A549 (cell line): ENCODE measurements at regions not wholly inside any gene's neighbourhood (a gene's known extent, or its start where the extent isn't known, plus 50 kb on each side); places are given as distances from the start of the nearest gene placed in this dataset.

Experiments
- ATAC-seq, 2 experiments: fragments of 200-7000 bp in 1 of 2; fragments of >200 bp in 1 of 2; cut with Nextera tagmentation in 1 of 2; cut with Tn5 transposase in 1 of 2; 3 replicates each; pipeline versions ENCODE4 v1.8.0 to v1.9.1; 2018 to 2020; ENCODE audit warnings: mild to moderate bottlenecking in 1 of 2, moderate library complexity in 1 of 2
- CTCF ChIA-PET: fragments of 300-600 bp; sonication (Branson Sonifier 250); formaldehyde crosslinking; extraction: SDS; loops from one replicate; lab custom pipeline; 2021; ENCODE audit warnings: antibody characterized with exemption, inconsistent platforms; lab: Yijun Ruan, JAX
- POLR2A ChIA-PET: fragments of 350-600 bp; formaldehyde crosslinking; extraction: SDS; loops from one replicate; lab custom pipeline; 2021; ENCODE audit warnings: antibody characterized with exemption, inconsistent platforms; lab: Yijun Ruan, JAX
- DNase-seq, 2 experiments: peaks; one replicate each; pipeline versions ENCODE4 v3.0.0 to v3.0.0-alpha.2; 2011 to 2016; ENCODE audit warnings: low read depth in 1 of 2, low spot score in 1 of 2
- FAIRE-seq: peaks from 2 replicates; lab custom pipeline; 2011; peaks lifted over from hg19 to GRCh38; lab: Jason Lieb, UNC
- H3K27ac ChIP-seq, 2 experiments: fragments of >200 bp; sonication (Bioruptor Twin); formaldehyde crosslinking; 3 replicates each; pipeline ENCODE4 v1.5.1; 2016 to 2017
- H3K4me1 ChIP-seq: fragments of >200 bp; sonication (Bioruptor Twin); formaldehyde crosslinking; 3 replicates; pipeline ENCODE4 v1.6.1; 2016
- H3K4me2 ChIP-seq: fragments of >200 bp; sonication (Bioruptor Twin); formaldehyde crosslinking; 3 replicates; pipeline ENCODE4 v1.6.1; 2016
- H3K4me3 ChIP-seq: fragments of >200 bp; sonication (Bioruptor Twin); formaldehyde crosslinking; 3 replicates; pipeline ENCODE4 v1.5.1; 2016
- H3K9me3 ChIP-seq: fragments of >200 bp; sonication (Bioruptor Twin); formaldehyde crosslinking; 3 replicates; pipeline ENCODE4 v1.6.1; 2016
- BHLHE40 ChIP-seq: IDR thresholded peaks from 2 replicates; pipeline ENCODE4 v1.6.1; 2012; ENCODE audit warnings: low read depth, low read length, inconsistent platforms
- CBX8 ChIP-seq: fragments of 200-600 bp; sonication (generic); IDR thresholded peaks from 2 replicates; pipeline ENCODE4 v1.6.1; 2016
- EHMT2 ChIP-seq: fragments of 200-600 bp; sonication (generic); IDR thresholded peaks from 2 replicates; pipeline ENCODE4 v1.6.1; 2016; ENCODE audit warnings: antibody characterized with exemption, low read depth, mild to moderate bottlenecking, moderate library complexity
- EP300 ChIP-seq, 2 experiments: fragments of >200 bp; sonication (Bioruptor Twin); formaldehyde crosslinking; IDR thresholded peaks; 2 replicates in 1 of 2; 3 replicates in 1 of 2; pipeline ENCODE4 v1.6.1; 2016 to 2017
- FOXS1 ChIP-seq: fragments of 250-450 bp; sonication (Bioruptor Pico); IDR thresholded peaks from 2 replicates; pipeline ENCODE4 v1.5.0; 2020; ENCODE audit warnings: mild to moderate bottlenecking, moderate library complexity
- HDAC2 ChIP-seq: fragments of 200-600 bp; sonication (generic); IDR thresholded peaks from 2 replicates; pipeline ENCODE4 v1.6.1; 2016
- HOXA7 ChIP-seq: fragments of 250-450 bp; sonication (Bioruptor Pico); IDR thresholded peaks from 2 replicates; pipeline ENCODE4 v1.5.0; 2020; ENCODE audit warnings: mild to moderate bottlenecking, moderate library complexity
- HOXB5 ChIP-seq: fragments of 250-450 bp; sonication (Bioruptor Pico); IDR thresholded peaks from 2 replicates; pipeline ENCODE4 v1.5.0; 2020; ENCODE audit warnings: mild to moderate bottlenecking, moderate library complexity
- JUNB ChIP-seq: fragments of >200 bp; sonication (Bioruptor Twin); formaldehyde crosslinking; IDR thresholded peaks from 2 replicates; pipeline ENCODE4 v1.6.1; 2016
- KDM5A ChIP-seq: fragments of 200-600 bp; sonication (generic); IDR thresholded peaks from 2 replicates; pipeline ENCODE4 v1.6.1; 2016; ENCODE audit warnings: antibody characterized with exemption, mild to moderate bottlenecking
- MAZ ChIP-seq: fragments of 150-350 bp; IDR thresholded peaks from 2 replicates; pipeline ENCODE4 v1.6.1; 2014; ENCODE audit warnings: antibody characterized with exemption, low read depth, low read length, borderline replicate concordance
- MYC ChIP-seq: IDR thresholded peaks from 2 replicates; pipeline ENCODE4 v1.6.1; 2012; ENCODE audit warnings: mild to moderate bottlenecking, inconsistent platforms, low read length, improper control_type of control experiment, borderline replicate concordance
- NFE2L2 ChIP-seq: fragments of 150-350 bp; conservative IDR thresholded peaks from 2 replicates; pipeline ENCODE4 v1.6.1; 2014; ENCODE audit warnings: low read length
- NR3C1 ChIP-seq: fragments of >200 bp; sonication (Bioruptor Twin); formaldehyde crosslinking; IDR thresholded peaks from 3 replicates; pipeline ENCODE4 v1.6.1; 2017
- POLR2A ChIP-seq: IDR thresholded peaks from 2 replicates; pipeline ENCODE4 v1.6.1; 2012; ENCODE audit warnings: mild to moderate bottlenecking, low read length
- RAD21 ChIP-seq, 2 experiments: fragments of >200 bp in 1 of 2; sonication (Bioruptor Twin) in 1 of 2; formaldehyde crosslinking in 1 of 2; IDR thresholded peaks in 1 of 2; conservative IDR thresholded peaks in 1 of 2; 2 replicates in 1 of 2; 3 replicates in 1 of 2; pipeline ENCODE4 v1.6.1; 2012 to 2018; ENCODE audit warnings: inconsistent platforms in 1 of 2
- RFX5 ChIP-seq: fragments of 450-650 bp; IDR thresholded peaks from 2 replicates; pipeline ENCODE4 v1.7.1; 2014; ENCODE audit warnings: antibody characterized with exemption, mild to moderate bottlenecking, moderate library complexity
- SMC3 ChIP-seq: fragments of >200 bp; sonication (Bioruptor Twin); formaldehyde crosslinking; IDR thresholded peaks from 3 replicates; pipeline ENCODE4 v1.6.1; 2018; ENCODE audit warnings: inconsistent platforms
- SREBF2 ChIP-seq: fragments of 450-650 bp; IDR thresholded peaks from 2 replicates; pipeline ENCODE4 v1.6.1; 2014; ENCODE audit warnings: mild to moderate bottlenecking, moderate library complexity
- TFCP2L1 ChIP-seq: fragments of 250-450 bp; sonication (Bioruptor Pico); IDR thresholded peaks from 2 replicates; pipeline ENCODE4 v1.5.0; 2021; ENCODE audit warnings: mild to moderate bottlenecking
- ZC3H11A ChIP-seq: fragments of 450-650 bp; IDR thresholded peaks from 2 replicates; pipeline ENCODE4 v1.6.1; 2014; ENCODE audit warnings: antibody characterized with exemption, mild to moderate bottlenecking
- ZFP36 ChIP-seq: fragments of 450-650 bp; IDR thresholded peaks from 2 replicates; pipeline ENCODE4 v1.6.1; 2014; ENCODE audit warnings: borderline replicate concordance; ENCODE audit not compliant: partially characterized antibody
- ZNF302 ChIP-seq: fragments of 250-450 bp; sonication (Bioruptor Pico); IDR thresholded peaks from 2 replicates; pipeline ENCODE4 v1.9.0; 2021; ENCODE audit warnings: inconsistent platforms, mild to moderate bottlenecking, moderate library complexity
- WGBS: methylation state at CpG from one replicate; pipeline ENCODE4 v1.1.6; 2017; ENCODE audit errors: missing lambda C conversion rate; 5-methylcytosine and 5-hydroxymethylcytosine counted together
- TF ChIP-seq, protein P1 (sequence below): fragments of 450-650 bp; IDR thresholded peaks from 2 replicates; pipeline ENCODE4 v1.6.1; 2014; ENCODE audit warnings: antibody characterized with exemption
- TF ChIP-seq, protein P2 (sequence below): fragments of >200 bp; sonication (Bioruptor Twin); formaldehyde crosslinking; IDR thresholded peaks from 2 replicates; pipeline ENCODE4 v1.6.1; 2016
- TF ChIP-seq, protein P3 (sequence below): IDR thresholded peaks from 2 replicates; pipeline ENCODE4 v1.6.1; 2012; ENCODE audit warnings: low read depth, borderline replicate concordance
- TF ChIP-seq, protein P4 (sequence below): fragments of 200-600 bp; sonication (generic); IDR thresholded peaks from 2 replicates; pipeline ENCODE4 v1.6.1; 2016; ENCODE audit warnings: antibody characterized with exemption, mild to moderate bottlenecking, moderate library complexity
- TF ChIP-seq, protein P5 (sequence below): fragments of 150-350 bp; IDR thresholded peaks from 2 replicates; pipeline ENCODE4 v1.6.1; 2014; ENCODE audit warnings: low read depth, mild to moderate bottlenecking, low read length
- TF ChIP-seq, protein P6 (sequence below): fragments of >200 bp; sonication (Bioruptor Twin); formaldehyde crosslinking; IDR thresholded peaks from 3 replicates; pipeline ENCODE4 v1.6.1; 2016

DNA sequence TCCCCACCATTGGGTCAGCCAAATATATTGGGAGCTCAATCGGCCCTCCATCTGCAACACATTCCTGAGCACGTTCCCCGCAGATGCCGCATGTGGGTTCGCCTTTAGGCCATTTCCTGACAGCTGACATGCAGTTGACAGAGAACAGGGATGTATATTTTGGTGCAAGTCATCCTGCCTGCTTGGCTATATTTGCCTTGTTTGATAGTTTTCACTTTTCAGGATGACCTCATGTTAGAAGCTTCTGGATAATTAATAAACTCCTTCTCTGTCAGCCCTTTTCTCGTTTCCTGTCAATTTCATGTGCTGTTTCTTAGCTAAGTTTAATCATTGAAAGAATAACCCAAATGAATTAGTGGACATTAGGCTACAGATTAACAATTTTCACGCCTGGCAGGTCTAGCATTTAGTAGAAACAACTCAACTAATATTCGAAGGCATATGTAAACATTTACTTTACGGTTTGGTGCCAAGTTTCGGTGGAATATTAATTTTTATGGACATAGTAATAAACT lies 105.8 kb upstream of the SLC5A12 start (continued):
- TF ChIP-seq RFX5 (no peak), HOXB5 (no peak)
- TF ChIP-seq, all 56 proteins: peak for 0

DNA sequence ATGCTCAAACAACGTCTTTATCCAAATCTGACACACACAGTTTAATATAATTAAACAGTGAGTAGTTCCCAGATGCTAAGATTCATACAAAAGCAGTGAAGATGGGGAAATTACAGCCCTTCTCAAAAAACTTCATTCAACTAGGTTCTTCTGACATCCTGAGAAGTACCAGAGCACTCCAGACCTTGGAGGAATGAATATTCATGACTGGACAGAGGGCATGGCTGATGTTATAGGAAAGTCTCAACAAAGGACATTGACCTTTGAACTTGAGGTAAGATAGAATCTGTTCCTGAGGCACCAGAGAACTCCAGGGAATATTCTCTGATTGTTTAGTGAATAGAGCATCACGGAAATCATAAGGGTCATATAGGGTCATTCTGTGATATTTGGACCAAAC lies 106.4 kb upstream of the SLC5A12 start:
- DNase-seq (no peak), FAIRE-seq (no peak), ATAC-seq (no peak)
- TF ChIP-seq, protein P1, sequence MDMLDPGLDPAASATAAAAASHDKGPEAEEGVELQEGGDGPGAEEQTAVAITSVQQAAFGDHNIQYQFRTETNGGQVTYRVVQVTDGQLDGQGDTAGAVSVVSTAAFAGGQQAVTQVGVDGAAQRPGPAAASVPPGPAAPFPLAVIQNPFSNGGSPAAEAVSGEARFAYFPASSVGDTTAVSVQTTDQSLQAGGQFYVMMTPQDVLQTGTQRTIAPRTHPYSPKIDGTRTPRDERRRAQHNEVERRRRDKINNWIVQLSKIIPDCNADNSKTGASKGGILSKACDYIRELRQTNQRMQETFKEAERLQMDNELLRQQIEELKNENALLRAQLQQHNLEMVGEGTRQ, result no peak
- TF ChIP-seq KDM5A, result no peak
- no peak for TF ChIP-seq HDAC2
- no peak for TF ChIP-seq MYC
- TF ChIP-seq ZNF302 (CRISPR knock-in tag), result no peak
- no peak for TF ChIP-seq BHLHE40
- no peak for TF ChIP-seq POLR2A
- TF ChIP-seq ZFP36, result no peak
- no peak for TF ChIP-seq ZC3H11A
- TF ChIP-seq, protein P2, sequence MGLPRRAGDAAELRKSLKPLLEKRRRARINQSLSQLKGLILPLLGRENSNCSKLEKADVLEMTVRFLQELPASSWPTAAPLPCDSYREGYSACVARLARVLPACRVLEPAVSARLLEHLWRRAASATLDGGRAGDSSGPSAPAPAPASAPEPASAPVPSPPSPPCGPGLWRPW, result no peak
- no peak for TF ChIP-seq HOXA7 (CRISPR knock-in tag)
- TF ChIP-seq, protein P3, sequence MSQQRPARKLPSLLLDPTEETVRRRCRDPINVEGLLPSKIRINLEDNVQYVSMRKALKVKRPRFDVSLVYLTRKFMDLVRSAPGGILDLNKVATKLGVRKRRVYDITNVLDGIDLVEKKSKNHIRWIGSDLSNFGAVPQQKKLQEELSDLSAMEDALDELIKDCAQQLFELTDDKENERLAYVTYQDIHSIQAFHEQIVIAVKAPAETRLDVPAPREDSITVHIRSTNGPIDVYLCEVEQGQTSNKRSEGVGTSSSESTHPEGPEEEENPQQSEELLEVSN, result no peak
- no peak for TF ChIP-seq NR3C1
- no peak for TF ChIP-seq JUNB
- TF ChIP-seq SMC3, result no peak
- WGBS, result 5% methylated on average over 2 of the region's 2 CpGs
- Histone ChIP-seq H3K4me1 (no peaks in the 10 kb centered on the region), H3K4me2 (no peak overlapping the region), H3K27ac (no peak overlapping the region), H3K9me3 (no peaks in the 10 kb centered on the region; the same call in 2 of the 3 replicates), H3K4me3 (no peak overlapping the region)
- ChIA-PET POLR2A (no interaction called here), CTCF (no interaction called here)

DNA sequence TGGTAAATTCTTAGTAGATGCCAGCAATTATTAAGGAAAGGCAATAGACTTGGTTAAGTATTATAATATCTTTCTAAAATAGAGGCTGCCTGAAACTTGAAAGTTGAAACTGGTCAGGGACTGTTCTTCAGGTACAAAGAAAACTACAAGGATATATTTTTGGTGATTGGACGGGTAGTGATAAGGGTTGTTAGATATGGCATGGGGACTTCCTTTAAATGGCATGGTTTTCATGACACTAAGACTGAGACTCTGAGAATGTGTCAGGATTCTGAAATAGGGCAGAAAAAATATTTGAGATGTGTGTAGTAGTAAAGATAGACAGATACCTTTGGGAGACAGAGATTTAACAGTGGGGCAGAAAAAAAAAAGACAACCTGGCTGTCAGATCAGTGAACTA lies 108.4 kb upstream of the SLC5A12 start:
- CTCF ChIA-PET, result interaction anchor here (0.7 to 0.9 kb wide), 2 partner anchors 9 to 332 kb away, joined by 4 read pairs; no protein-coding TSS in a partner anchor
- ATAC-seq (no peak), FAIRE-seq (no peak), DNase-seq (no peak)
- POLR2A ChIA-PET, result no interaction called here
- H3K4me3 ChIP-seq, result no peak overlapping the region
- no peak overlapping the region for H3K4me2 ChIP-seq
- H3K4me1 ChIP-seq, result no peaks in the 10 kb centered on the region
- 8% methylated on average over 1 of the region's 1 CpG for WGBS
- no peak overlapping the region for H3K27ac ChIP-seq
- no peaks in the 10 kb centered on the region for H3K9me3 ChIP-seq
- TF ChIP-seq EHMT2 (no peak), EP300 (IDR thresholded peaks at IDR 0.05) (no peak), TFCP2L1 (no peak), SREBF2 (no peak), MAZ (no peak), NFE2L2 (no peak), HDAC2 (no peak), CBX8 (no peak), RAD21 (conservative IDR thresholded peaks at IDR 0.05 in 1 of 2, IDR thresholded peaks at IDR 0.05 in 1 of 2) (no peak), FOXS1 (CRISPR knock-in tag) (no peak), HOXB5 (no peak)
- TF ChIP-seq, protein P2, result no peak
- TF ChIP-seq, protein P4, sequence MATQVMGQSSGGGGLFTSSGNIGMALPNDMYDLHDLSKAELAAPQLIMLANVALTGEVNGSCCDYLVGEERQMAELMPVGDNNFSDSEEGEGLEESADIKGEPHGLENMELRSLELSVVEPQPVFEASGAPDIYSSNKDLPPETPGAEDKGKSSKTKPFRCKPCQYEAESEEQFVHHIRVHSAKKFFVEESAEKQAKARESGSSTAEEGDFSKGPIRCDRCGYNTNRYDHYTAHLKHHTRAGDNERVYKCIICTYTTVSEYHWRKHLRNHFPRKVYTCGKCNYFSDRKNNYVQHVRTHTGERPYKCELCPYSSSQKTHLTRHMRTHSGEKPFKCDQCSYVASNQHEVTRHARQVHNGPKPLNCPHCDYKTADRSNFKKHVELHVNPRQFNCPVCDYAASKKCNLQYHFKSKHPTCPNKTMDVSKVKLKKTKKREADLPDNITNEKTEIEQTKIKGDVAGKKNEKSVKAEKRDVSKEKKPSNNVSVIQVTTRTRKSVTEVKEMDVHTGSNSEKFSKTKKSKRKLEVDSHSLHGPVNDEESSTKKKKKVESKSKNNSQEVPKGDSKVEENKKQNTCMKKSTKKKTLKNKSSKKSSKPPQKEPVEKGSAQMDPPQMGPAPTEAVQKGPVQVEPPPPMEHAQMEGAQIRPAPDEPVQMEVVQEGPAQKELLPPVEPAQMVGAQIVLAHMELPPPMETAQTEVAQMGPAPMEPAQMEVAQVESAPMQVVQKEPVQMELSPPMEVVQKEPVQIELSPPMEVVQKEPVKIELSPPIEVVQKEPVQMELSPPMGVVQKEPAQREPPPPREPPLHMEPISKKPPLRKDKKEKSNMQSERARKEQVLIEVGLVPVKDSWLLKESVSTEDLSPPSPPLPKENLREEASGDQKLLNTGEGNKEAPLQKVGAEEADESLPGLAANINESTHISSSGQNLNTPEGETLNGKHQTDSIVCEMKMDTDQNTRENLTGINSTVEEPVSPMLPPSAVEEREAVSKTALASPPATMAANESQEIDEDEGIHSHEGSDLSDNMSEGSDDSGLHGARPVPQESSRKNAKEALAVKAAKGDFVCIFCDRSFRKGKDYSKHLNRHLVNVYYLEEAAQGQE, result no peak
- TF ChIP-seq, protein P3, result no peak
- TF ChIP-seq, protein P5, sequence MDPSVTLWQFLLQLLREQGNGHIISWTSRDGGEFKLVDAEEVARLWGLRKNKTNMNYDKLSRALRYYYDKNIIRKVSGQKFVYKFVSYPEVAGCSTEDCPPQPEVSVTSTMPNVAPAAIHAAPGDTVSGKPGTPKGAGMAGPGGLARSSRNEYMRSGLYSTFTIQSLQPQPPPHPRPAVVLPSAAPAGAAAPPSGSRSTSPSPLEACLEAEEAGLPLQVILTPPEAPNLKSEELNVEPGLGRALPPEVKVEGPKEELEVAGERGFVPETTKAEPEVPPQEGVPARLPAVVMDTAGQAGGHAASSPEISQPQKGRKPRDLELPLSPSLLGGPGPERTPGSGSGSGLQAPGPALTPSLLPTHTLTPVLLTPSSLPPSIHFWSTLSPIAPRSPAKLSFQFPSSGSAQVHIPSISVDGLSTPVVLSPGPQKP, result no peak
- TF ChIP-seq, protein P6, sequence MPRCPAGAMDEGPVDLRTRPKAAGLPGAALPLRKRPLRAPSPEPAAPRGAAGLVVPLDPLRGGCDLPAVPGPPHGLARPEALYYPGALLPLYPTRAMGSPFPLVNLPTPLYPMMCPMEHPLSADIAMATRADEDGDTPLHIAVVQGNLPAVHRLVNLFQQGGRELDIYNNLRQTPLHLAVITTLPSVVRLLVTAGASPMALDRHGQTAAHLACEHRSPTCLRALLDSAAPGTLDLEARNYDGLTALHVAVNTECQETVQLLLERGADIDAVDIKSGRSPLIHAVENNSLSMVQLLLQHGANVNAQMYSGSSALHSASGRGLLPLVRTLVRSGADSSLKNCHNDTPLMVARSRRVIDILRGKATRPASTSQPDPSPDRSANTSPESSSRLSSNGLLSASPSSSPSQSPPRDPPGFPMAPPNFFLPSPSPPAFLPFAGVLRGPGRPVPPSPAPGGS, result no peak
